ENCODE measurements at regions not wholly inside any gene's neighbourhood (a gene's known extent, or its start where the extent isn't known, plus 50 kb on each side); places are given as distances from the start of the nearest gene placed in this dataset.
A peak's percentile ranks its signal among the peaks of the same experiment; 100 is the strongest.

DNA sequence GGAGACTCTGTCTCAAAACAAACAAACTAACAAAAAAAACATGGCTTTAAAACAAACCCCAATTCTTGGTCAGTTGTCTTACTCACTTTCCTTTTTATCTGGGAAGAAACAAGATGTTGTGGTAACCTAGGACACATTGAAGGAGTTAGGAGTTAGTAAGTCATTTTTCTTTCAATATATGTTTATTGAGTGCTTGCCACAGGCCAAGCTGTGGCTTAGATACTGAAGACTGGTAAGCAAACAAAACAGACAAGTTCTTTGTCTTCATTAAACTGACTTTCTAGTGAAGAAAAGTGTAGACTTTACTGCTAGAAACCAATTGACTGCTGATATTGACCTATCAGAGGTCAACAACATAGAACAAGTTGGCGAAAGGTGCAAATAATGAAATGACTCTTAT is 1228.3 kb upstream of the FAM98A start:
- TF ChIP-seq CTCF (IDR thresholded peaks at IDR 0.05), result no peak
- no peak for TF ChIP-seq POLR2A (IDR thresholded peaks at IDR 0.05)
- Histone ChIP-seq H3K27me3 (no peaks in the 10 kb centered on the region), H3K36me3 (replicated peaks in 1 of 2; ENCODE audit: insufficient read depth in 1 of 2, low read depth in 2 of 2) (no peaks in the 10 kb centered on the region), H3K9me3 (no peaks in the 10 kb centered on the region), H3K4me3 (no peak overlapping the region), H3K27ac (no peak overlapping the region), H3K4me1 (no peaks in the 10 kb centered on the region)
- 89 to 94% methylated on average over 1 of the region's 1 CpG for WGBS, 2 donors
- no peak for DNase-seq
- intact Hi-C loops (cut with DNase I), result no loop called here
- no peak for ATAC-seq

- no peak for ATAC-seq
- 66 to 67% methylated on average over 4 of the region's 4 CpGs for WGBS, 2 donors
- no peaks in the 10 kb centered on the region for H3K4me1 ChIP-seq
- H3K4me3 ChIP-seq, result no peak overlapping the region
- intact Hi-C loops (cut with DNase I), result no loop called here
- no peak overlapping the region for H3K27ac ChIP-seq
- no peak for TF ChIP-seq CTCF (IDR thresholded peaks at IDR 0.05)
- no peak for TF ChIP-seq POLR2A (IDR thresholded peaks at IDR 0.05)
- H3K27me3 ChIP-seq, result no peaks in the 10 kb centered on the region
- no peaks in the 10 kb centered on the region for H3K9me3 ChIP-seq
- no peaks in the 10 kb centered on the region for H3K36me3 ChIP-seq (replicated peaks in 1 of 2; ENCODE audit: insufficient read depth in 1 of 2, low read depth in 2 of 2)
- no peak for DNase-seq
These were observed 1226.6 kb upstream of the FAM98A start for GRCh38 chr2:34825686-34826085.

- TF ChIP-seq CTCF (IDR thresholded peaks at IDR 0.05) (no peak), POLR2A (IDR thresholded peaks at IDR 0.05) (no peak)
- no peaks in the 10 kb centered on the region for H3K9me3 ChIP-seq
- no peak overlapping the region for H3K4me3 ChIP-seq
- DNase-seq (no peak), ATAC-seq (no peak)
- intact Hi-C loops (cut with DNase I), result no loop called here
- 78 to 84% methylated on average over 3 of the region's 3 CpGs for WGBS, 2 donors
- H3K27me3 ChIP-seq, result no peaks in the 10 kb centered on the region
- H3K4me1 ChIP-seq, result no peaks in the 10 kb centered on the region
- no peaks in the 10 kb centered on the region for H3K36me3 ChIP-seq (replicated peaks in 1 of 2; ENCODE audit: insufficient read depth in 1 of 2, low read depth in 2 of 2)
- H3K27ac ChIP-seq, result no peak overlapping the region
These were observed 1223.5 kb upstream of the FAM98A start for GRCh38 chr2:34822616-34823015.

GRCh38 chr2:34815052-34815741 is 1216.1 kb upstream of the FAM98A start:
- ATAC-seq (peak; percentile 95), DNase-seq (peak; percentile 36 to 69 (median 46))
- no peaks in the 10 kb centered on the region for H3K9me3 ChIP-seq
- H3K4me1 ChIP-seq, result peaks cover 18% of the 10 kb centered on the region
- no peaks in the 10 kb centered on the region for H3K27me3 ChIP-seq
- H3K27ac ChIP-seq, result peak overlapping the region; percentile 6 to 59 (median 42)
- TF ChIP-seq CTCF (IDR thresholded peaks at IDR 0.05), result no peak
- TF ChIP-seq POLR2A (IDR thresholded peaks at IDR 0.05), result no peak
- no peak overlapping the region for H3K4me3 ChIP-seq
- no peaks in the 10 kb centered on the region for H3K36me3 ChIP-seq (replicated peaks in 1 of 2; ENCODE audit: insufficient read depth in 1 of 2, low read depth in 2 of 2)
- intact Hi-C loops (cut with DNase I), result no loop called here
- 8 to 17% methylated on average over 4 of the region's 4 CpGs for whole genome bisulfite sequencing, 2 donors

- no peak overlapping the region for H3K27ac ChIP-seq
- no peaks in the 10 kb centered on the region for H3K27me3 ChIP-seq
- DNase-seq (no peak), ATAC-seq (no peak)
- 88 to 91% methylated on average over 2 of the region's 2 CpGs for WGBS, 2 donors
- H3K4me1 ChIP-seq, result peaks cover 13% of the 10 kb centered on the region
- intact Hi-C loops (cut with DNase I), result no loop called here
- H3K4me3 ChIP-seq, result no peak overlapping the region
- H3K36me3 ChIP-seq (replicated peaks in 1 of 2; ENCODE audit: insufficient read depth in 1 of 2, low read depth in 2 of 2), result no peaks in the 10 kb centered on the region
- TF ChIP-seq CTCF (IDR thresholded peaks at IDR 0.05) (no peak), POLR2A (IDR thresholded peaks at IDR 0.05) (no peak)
- H3K9me3 ChIP-seq, result no peaks in the 10 kb centered on the region
These were observed 1211.4 kb upstream of the FAM98A start for GRCh38 chr2:34810456-34810855.
